ENCODE measurements at regions not wholly inside any gene's neighbourhood (a gene's known extent, or its start where the extent isn't known, plus 50 kb on each side); places are given as distances from the start of the nearest gene placed in this dataset.

DNA sequence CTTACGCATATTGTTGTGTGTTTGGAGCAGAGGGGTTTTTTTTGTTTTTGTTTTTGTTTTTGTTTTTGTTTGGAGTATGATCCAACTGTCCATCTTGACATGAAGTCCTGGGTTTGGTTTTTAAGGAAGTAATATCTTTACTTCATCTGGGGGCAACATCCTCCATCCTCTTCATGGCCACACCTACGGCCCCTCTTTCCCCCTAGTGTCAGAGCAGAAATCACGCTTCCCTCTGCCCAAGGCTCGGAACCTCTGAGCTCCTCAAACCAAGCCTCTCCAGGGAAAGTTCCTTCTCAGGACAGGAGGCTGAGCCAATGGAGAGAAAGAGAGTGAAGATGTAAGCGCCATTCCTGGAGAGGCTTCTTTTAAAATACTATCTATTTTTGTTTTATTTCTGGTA is 58.6 kb upstream of the PDX1 start:
- TF ChIP-seq CTCF (IDR thresholded peaks at IDR 0.05; ENCODE audit: low read depth, low read length, missing input control) = no peak
- no peak for TF ChIP-seq MAX (IDR thresholded peaks at IDR 0.05)
- no peak for TF ChIP-seq YY1 (IDR thresholded peaks at IDR 0.05)
- TF ChIP-seq JUND (IDR thresholded peaks at IDR 0.05) = no peak
- no peak for TF ChIP-seq REST (IDR thresholded peaks at IDR 0.05)
- no peak for TF ChIP-seq RAD21 (IDR thresholded peaks at IDR 0.05)
- TF ChIP-seq TAF1 (conservative IDR thresholded peaks at IDR 0.05) = no peak
- no peak for TF ChIP-seq SP1 (IDR thresholded peaks at IDR 0.05)
- TF ChIP-seq RXRA (IDR thresholded peaks at IDR 0.05) = no peak
- TF ChIP-seq EGR1 (IDR thresholded peaks at IDR 0.05; ENCODE audit: low read depth in 2 of 2) = no peak
- no peak for TF ChIP-seq NR2F2 (IDR thresholded peaks at IDR 0.05)
- no peak for TF ChIP-seq GABPA (IDR thresholded peaks at IDR 0.05 in 1 of 2, conservative IDR thresholded peaks at IDR 0.05 in 1 of 2)
- TF ChIP-seq FOXA1 (IDR thresholded peaks at IDR 0.05) = no peak
- TF ChIP-seq ZBTB33 (IDR thresholded peaks at IDR 0.05) = no peak

Data from liver (tissue), 3 donors.